GM23338 (cell line): ENCODE measurements at regions not wholly inside any gene's neighbourhood (a gene's known extent, or its start where the extent isn't known, plus 50 kb on each side); places are given as distances from the start of the nearest gene placed in this dataset.

Experiments used
- EZH2 ChIP-seq: fragments of 200-600 bp; sonication (generic); IDR thresholded peaks from one replicate; pipeline ENCODE4 v1.8.0; 2017; ENCODE audit warnings: antibody characterized with exemption, mild to moderate bottlenecking, low read depth; ENCODE audit not compliant: unreplicated experiment
- NANOG ChIP-seq: IDR thresholded peaks from 2 replicates; pipeline ENCODE4 v1.6.1; 2016; ENCODE audit warnings: antibody characterized with exemption, borderline replicate concordance
- POLR2AphosphoS5 ChIP-seq: IDR thresholded peaks from 2 replicates; pipeline ENCODE4 v1.6.1; 2016; ENCODE audit warnings: antibody characterized with exemption, low read depth
- STAT1 ChIP-seq: IDR thresholded peaks from one replicate; pipeline ENCODE4 v1.6.1; 2016; ENCODE audit warnings: antibody characterized with exemption; ENCODE audit not compliant: unreplicated experiment
- ZNF114 ChIP-seq: fragments of 250-450 bp; sonication (Bioruptor Pico); IDR thresholded peaks from 2 replicates; pipeline ENCODE4 v1.5.0; 2020; ENCODE audit warnings: mild to moderate bottlenecking, moderate library complexity
- ZNF331 ChIP-seq: fragments of 250-450 bp; sonication (Bioruptor Pico); IDR thresholded peaks from 2 replicates; pipeline ENCODE4 v1.5.0; 2020; ENCODE audit warnings: low read depth, mild to moderate bottlenecking, moderate library complexity
- ZNF462 ChIP-seq: fragments of 250-450 bp; sonication (Bioruptor Pico); IDR thresholded peaks from 2 replicates; pipeline ENCODE4 v1.5.0; 2020; ENCODE audit warnings: mild to moderate bottlenecking, moderate library complexity
- TF ChIP-seq, protein P1 (sequence below): IDR thresholded peaks from 2 replicates; pipeline ENCODE4 v1.6.1; 2016; ENCODE audit warnings: antibody characterized with exemption
- TF ChIP-seq, protein P2 (sequence below), 2 experiments: fragments of 200-600 bp in 1 of 2; sonication (generic) in 1 of 2; conservative IDR thresholded peaks; 2 replicates each; pipeline versions ENCODE4 v1.5.1 to v1.6.1; 2016 to 2017; ENCODE audit warnings: antibody characterized with exemption in 2 of 2, low read depth in 2 of 2, mild to moderate bottlenecking in 2 of 2, moderate library complexity in 1 of 2

GRCh38 chr13:68323124-68323523 lies 1093.0 kb upstream of the PCDH9 start (continued):
- no peak for TF ChIP-seq ZNF462 (CRISPR knock-in tag)
- no peak for TF ChIP-seq ZNF114 (CRISPR knock-in tag)
- no peak for TF ChIP-seq POLR2AphosphoS5
- no peak for TF ChIP-seq EZH2
- TF ChIP-seq STAT1, result no peak
- TF ChIP-seq ZNF331 (CRISPR knock-in tag), result no peak
- TF ChIP-seq, protein P1, sequence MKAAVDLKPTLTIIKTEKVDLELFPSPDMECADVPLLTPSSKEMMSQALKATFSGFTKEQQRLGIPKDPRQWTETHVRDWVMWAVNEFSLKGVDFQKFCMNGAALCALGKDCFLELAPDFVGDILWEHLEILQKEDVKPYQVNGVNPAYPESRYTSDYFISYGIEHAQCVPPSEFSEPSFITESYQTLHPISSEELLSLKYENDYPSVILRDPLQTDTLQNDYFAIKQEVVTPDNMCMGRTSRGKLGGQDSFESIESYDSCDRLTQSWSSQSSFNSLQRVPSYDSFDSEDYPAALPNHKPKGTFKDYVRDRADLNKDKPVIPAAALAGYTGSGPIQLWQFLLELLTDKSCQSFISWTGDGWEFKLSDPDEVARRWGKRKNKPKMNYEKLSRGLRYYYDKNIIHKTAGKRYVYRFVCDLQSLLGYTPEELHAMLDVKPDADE, result no peak
- no peak for TF ChIP-seq NANOG
- TF ChIP-seq, protein P2, sequence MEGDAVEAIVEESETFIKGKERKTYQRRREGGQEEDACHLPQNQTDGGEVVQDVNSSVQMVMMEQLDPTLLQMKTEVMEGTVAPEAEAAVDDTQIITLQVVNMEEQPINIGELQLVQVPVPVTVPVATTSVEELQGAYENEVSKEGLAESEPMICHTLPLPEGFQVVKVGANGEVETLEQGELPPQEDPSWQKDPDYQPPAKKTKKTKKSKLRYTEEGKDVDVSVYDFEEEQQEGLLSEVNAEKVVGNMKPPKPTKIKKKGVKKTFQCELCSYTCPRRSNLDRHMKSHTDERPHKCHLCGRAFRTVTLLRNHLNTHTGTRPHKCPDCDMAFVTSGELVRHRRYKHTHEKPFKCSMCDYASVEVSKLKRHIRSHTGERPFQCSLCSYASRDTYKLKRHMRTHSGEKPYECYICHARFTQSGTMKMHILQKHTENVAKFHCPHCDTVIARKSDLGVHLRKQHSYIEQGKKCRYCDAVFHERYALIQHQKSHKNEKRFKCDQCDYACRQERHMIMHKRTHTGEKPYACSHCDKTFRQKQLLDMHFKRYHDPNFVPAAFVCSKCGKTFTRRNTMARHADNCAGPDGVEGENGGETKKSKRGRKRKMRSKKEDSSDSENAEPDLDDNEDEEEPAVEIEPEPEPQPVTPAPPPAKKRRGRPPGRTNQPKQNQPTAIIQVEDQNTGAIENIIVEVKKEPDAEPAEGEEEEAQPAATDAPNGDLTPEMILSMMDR (conservative IDR thresholded peaks at IDR 0.05; ENCODE audit: low read depth in 2 of 2), result no peak
